OCI-LY7 (cell line): ENCODE measurements at regions not wholly inside any gene's neighbourhood (a gene's known extent, or its start where the extent isn't known, plus 50 kb on each side); places are given as distances from the start of the nearest gene placed in this dataset.

Experiments used
- BruUV-seq: library from RNA; stranded (reverse); fragments of 400-500 nt; replicated peaks from 2 replicates; lab custom pipeline; 2021; lab: Mats Ljungman, UMichigan
- CTCF ChIA-PET: fragments of 300-600 bp; sonication (Branson Sonifier 250); formaldehyde crosslinking; loops from one replicate; lab custom pipeline; 2022; ENCODE audit warnings: antibody characterized with exemption; ENCODE audit not compliant: unreplicated experiment; lab: Charles Lee
- POLR2A ChIA-PET: fragments of 300-600 bp; sonication (Branson Sonifier 250); formaldehyde crosslinking; loops from one replicate; lab custom pipeline; 2022; ENCODE audit warnings: antibody characterized with exemption; lab: Charles Lee
- DNase-seq: peaks from one replicate; pipeline ENCODE4 v3.0.0-alpha.2; 2015; ENCODE audit warnings: low spot score
- H2AFZ ChIP-seq: fragments of 200-600 bp; sonication (generic), shearing (Covaris generic); 2 replicates; pipeline ENCODE4 v1.6.1; 2014; ENCODE audit warnings: mild to moderate bottlenecking, antibody characterized with exemption, low read length, moderate library complexity
- H3K27ac ChIP-seq: fragments of 200-600 bp; sonication (generic); 2 replicates; pipeline ENCODE4 v1.5.1; 2014; ENCODE audit warnings: mixed run types, low read depth, mild to moderate bottlenecking, moderate library complexity, low read length, inconsistent platforms; ENCODE audit not compliant: poor library complexity, severe bottlenecking
- H3K36me3 ChIP-seq: fragments of 200-600 bp; sonication (generic); 2 replicates; pipeline ENCODE4 v1.6.1; 2014; ENCODE audit warnings: mild to moderate bottlenecking, antibody characterized with exemption, low read length, moderate library complexity, mixed read lengths; ENCODE audit not compliant: insufficient read depth
- H3K4me1 ChIP-seq: fragments of 200-600 bp; sonication (generic); 2 replicates; pipeline ENCODE4 v1.5.1; 2014; ENCODE audit warnings: mild to moderate bottlenecking, low read length; ENCODE audit not compliant: insufficient read depth, poor library complexity, severe bottlenecking
- H3K4me2 ChIP-seq: fragments of 200-600 bp; sonication (generic); 2 replicates; pipeline ENCODE4 v1.6.1; 2014; ENCODE audit warnings: mild to moderate bottlenecking, low read length
- H3K4me3 ChIP-seq: fragments of 200-600 bp; sonication (generic); 2 replicates; pipeline ENCODE4 v1.5.1; 2014; ENCODE audit warnings: mild to moderate bottlenecking, low read depth, low read length; ENCODE audit not compliant: poor library complexity, severe bottlenecking
- H3K79me2 ChIP-seq: fragments of 200-600 bp; sonication (generic); 2 replicates; pipeline ENCODE4 v1.6.1; 2016; ENCODE audit warnings: low read depth, mild to moderate bottlenecking, low read length, moderate library complexity, mixed read lengths; ENCODE audit not compliant: insufficient read depth
- H3K9me2 ChIP-seq: fragments of 200-600 bp; sonication (generic); 2 replicates; pipeline ENCODE4 v1.6.1; 2016; ENCODE audit warnings: mild to moderate bottlenecking, low read length, mixed read lengths; ENCODE audit not compliant: insufficient read depth
- H3K9me3 ChIP-seq: fragments of 200-600 bp; sonication (generic); 2 replicates; pipeline ENCODE4 v1.6.1; 2014; ENCODE audit warnings: mild to moderate bottlenecking, mixed run types, low read length, mixed read lengths
- H4K20me1 ChIP-seq: fragments of 200-600 bp; sonication (generic); 2 replicates; pipeline ENCODE4 v1.6.1; 2014; ENCODE audit warnings: mild to moderate bottlenecking, antibody characterized with exemption, low read length, moderate library complexity, mixed read lengths; ENCODE audit not compliant: insufficient read depth
- EZH2phosphoT487 ChIP-seq: fragments of 200-600 bp; sonication (generic); IDR thresholded peaks from 2 replicates; pipeline ENCODE4 v1.6.1; 2018; ENCODE audit warnings: low read depth, borderline replicate concordance, mild to moderate bottlenecking, mixed run types, antibody characterized with exemption, low read length, moderate library complexity, mixed read lengths
- intact Hi-C: fragments of 100-400 bp; cut with micrococcal nuclease; formaldehyde crosslinking; loops from one replicate; pipeline ENCODE4 v1.10.0; 2022; ENCODE audit not compliant: unreplicated experiment
- TF ChIP-seq, protein P1 (sequence below): fragments of 200-600 bp; sonication (generic); conservative IDR thresholded peaks from 2 replicates; pipeline ENCODE4 v1.5.1; 2014; ENCODE audit warnings: mild to moderate bottlenecking, antibody characterized with exemption, low read length, moderate library complexity, mixed read lengths

DNA sequence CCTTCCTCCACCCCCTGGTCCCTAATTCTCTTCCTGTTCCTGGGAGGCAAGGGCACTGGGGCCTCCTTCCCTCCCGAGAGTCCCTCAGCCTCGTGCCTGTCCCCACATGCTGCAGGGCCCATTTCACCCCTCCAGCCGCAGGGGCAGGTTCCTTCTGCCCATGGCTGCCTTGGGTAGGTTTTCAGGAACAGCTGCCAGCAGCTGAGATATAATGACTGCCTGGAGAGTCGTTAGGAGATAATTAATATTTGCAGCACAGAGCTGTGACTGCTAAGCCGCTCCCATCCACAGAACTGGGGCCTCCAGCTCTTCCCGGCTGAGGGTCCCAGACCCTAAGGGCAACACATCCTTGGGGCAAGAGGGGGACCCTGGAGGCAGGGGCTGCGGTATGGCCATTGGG, 211.9 kb upstream of the LHX5 start:
- Histone ChIP-seq H3K9me2 (no peaks in the 10 kb centered on the region), H3K79me2 (no peaks in the 10 kb centered on the region), H3K9me3 (no peaks in the 10 kb centered on the region), H4K20me1 (no peaks in the 10 kb centered on the region), H3K4me2 (no peak overlapping the region), H3K36me3 (no peaks in the 10 kb centered on the region), H3K4me1 (no peaks in the 10 kb centered on the region), H3K4me3 (no peak overlapping the region), H3K27ac (no peak overlapping the region), H2AFZ (no peak overlapping the region)
- TF ChIP-seq, protein P1, sequence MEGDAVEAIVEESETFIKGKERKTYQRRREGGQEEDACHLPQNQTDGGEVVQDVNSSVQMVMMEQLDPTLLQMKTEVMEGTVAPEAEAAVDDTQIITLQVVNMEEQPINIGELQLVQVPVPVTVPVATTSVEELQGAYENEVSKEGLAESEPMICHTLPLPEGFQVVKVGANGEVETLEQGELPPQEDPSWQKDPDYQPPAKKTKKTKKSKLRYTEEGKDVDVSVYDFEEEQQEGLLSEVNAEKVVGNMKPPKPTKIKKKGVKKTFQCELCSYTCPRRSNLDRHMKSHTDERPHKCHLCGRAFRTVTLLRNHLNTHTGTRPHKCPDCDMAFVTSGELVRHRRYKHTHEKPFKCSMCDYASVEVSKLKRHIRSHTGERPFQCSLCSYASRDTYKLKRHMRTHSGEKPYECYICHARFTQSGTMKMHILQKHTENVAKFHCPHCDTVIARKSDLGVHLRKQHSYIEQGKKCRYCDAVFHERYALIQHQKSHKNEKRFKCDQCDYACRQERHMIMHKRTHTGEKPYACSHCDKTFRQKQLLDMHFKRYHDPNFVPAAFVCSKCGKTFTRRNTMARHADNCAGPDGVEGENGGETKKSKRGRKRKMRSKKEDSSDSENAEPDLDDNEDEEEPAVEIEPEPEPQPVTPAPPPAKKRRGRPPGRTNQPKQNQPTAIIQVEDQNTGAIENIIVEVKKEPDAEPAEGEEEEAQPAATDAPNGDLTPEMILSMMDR: no peak
- no peak for TF ChIP-seq EZH2phosphoT487
- POLR2A ChIA-PET: no interaction called here
- intact Hi-C loops: no loop called here
- no TSS peak for BruUV-seq
- DNase-seq: no peak
- CTCF ChIA-PET: no interaction called here

DNA sequence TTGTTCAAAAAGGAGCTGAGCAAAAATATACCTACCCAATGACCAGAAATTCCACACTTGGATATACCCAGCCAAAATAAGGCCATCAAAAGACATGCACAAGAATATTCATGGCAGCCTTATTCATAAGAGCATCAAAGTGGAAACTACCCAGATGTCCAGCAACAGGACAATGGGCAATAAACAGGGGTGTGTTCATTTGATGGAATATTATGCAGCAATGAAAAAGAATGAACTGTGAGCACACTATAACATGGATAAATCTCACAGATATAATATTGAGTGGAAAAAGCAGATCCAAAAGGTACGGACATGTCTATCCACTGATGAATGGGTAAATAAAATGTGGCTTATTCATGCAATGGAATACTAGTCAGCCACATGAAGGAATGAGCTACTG, 209.2 kb upstream of the LHX5 start:
- H3K4me2 ChIP-seq: no peak overlapping the region
- POLR2A ChIA-PET: interaction anchor here (0.5 kb wide), 1 partner anchor 495 kb away, joined by 3 read pairs; no protein-coding TSS in a partner anchor
- intact Hi-C loops: no loop called here
- no peaks in the 10 kb centered on the region for H3K9me2 ChIP-seq
- no peaks in the 10 kb centered on the region for H3K4me1 ChIP-seq
- no peak overlapping the region for H3K4me3 ChIP-seq
- no peaks in the 10 kb centered on the region for H3K79me2 ChIP-seq
- TF ChIP-seq, protein P1: no peak
- no peak for TF ChIP-seq EZH2phosphoT487
- H2AFZ ChIP-seq: no peak overlapping the region
- H3K27ac ChIP-seq: no peak overlapping the region
- H4K20me1 ChIP-seq: no peaks in the 10 kb centered on the region
- CTCF ChIA-PET: no interaction called here
- no peak for DNase-seq
- no peaks in the 10 kb centered on the region for H3K36me3 ChIP-seq
- no TSS peak for BruUV-seq
- no peaks in the 10 kb centered on the region for H3K9me3 ChIP-seq

DNA sequence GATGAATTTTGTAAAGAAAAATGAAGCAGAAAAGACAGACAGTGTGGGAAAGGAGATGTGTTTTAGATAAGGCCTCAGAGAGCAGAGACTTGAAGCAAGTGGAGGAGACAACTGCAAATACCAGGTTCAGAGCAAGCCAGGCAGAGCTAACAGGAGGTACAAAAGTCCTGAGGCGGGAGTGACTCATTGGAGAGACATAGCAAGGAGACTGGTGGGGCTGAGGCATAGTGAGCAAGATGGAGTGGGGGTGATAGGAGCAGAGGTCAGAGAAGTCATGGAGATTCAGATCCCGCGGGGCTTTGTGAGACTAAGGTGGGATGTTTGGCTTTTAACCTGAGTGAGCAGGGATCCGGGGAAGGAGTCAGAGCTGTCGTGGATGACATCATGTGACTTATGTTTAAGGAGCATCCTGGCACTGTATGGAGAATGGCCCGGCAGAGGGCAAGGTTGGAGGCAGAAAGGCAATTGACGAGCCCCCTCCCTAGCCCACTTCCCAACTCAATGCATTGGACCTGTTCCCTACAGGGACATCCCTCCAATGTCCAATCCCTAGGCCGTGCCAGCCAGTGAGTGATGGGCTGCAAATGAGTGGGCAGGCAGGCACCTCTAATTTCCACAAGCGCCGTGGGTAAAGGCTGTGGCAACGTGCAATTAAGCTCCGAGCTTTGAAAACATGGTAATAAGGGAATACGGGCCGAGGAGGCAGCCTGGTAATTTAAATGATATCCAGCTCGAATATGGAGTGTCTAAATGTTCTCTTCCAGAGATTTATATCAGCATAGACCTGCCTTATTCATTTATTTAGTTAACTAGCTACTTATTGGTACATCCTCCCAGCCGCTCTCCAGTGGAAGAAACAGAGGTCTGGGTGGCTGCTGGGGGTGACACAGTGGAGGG, 206.8 kb upstream of the LHX5 start:
- H3K4me2 ChIP-seq: no peak overlapping the region
- H3K9me3 ChIP-seq: no peaks in the 10 kb centered on the region
- H2AFZ ChIP-seq: no peak overlapping the region
- TF ChIP-seq, protein P1: no peak
- no peak for TF ChIP-seq EZH2phosphoT487
- no peaks in the 10 kb centered on the region for H3K9me2 ChIP-seq
- H3K4me1 ChIP-seq: no peaks in the 10 kb centered on the region
- CTCF ChIA-PET: no interaction called here
- H4K20me1 ChIP-seq: no peaks in the 10 kb centered on the region
- no peaks in the 10 kb centered on the region for H3K36me3 ChIP-seq
- H3K4me3 ChIP-seq: no peak overlapping the region
- no peaks in the 10 kb centered on the region for H3K79me2 ChIP-seq
- intact Hi-C loops: no loop called here
- BruUV-seq: no TSS peak
- POLR2A ChIA-PET: interaction anchor here (0.6 kb wide), 1 partner anchor 1708 kb away, joined by 6 read pairs; no protein-coding TSS in a partner anchor
- no peak overlapping the region for H3K27ac ChIP-seq
- DNase-seq: no peak
